ENCODE measurements at regions not wholly inside any gene's neighbourhood (a gene's known extent, or its start where the extent isn't known, plus 50 kb on each side); places are given as distances from the start of the nearest gene placed in this dataset.

DNA sequence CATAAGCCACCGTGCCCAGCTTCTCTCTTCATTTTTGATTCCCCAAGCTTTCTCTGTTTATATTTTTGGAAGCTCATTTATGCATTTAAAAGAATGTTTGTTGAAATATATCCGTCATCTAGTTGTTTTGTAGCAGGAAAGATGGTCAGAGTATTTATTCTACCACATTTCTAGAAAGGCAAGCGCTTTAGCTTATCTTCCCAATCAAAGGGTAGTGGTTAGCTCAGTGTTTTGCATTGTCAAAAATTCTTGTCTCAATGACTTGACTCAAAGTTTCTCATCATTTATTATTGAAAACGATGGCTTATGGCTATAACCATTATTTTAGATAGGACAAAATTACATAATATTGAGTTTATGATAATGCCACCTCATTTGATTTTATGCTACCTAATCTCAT, 116.1 kb upstream of the ZP4 start:
- TF ChIP-seq POLR2AphosphoS5 (IDR thresholded peaks at IDR 0.05; ENCODE audit: low read depth, low read length): no peak
- no peak for TF ChIP-seq TAF1 (IDR thresholded peaks at IDR 0.05; ENCODE audit: low read depth, low read length)
- no peak for TF ChIP-seq PAX5 (IDR thresholded peaks at IDR 0.05; ENCODE audit: insufficient read depth, low read length, severe bottlenecking)
- no peak for TF ChIP-seq POLR2A (IDR thresholded peaks at IDR 0.05; ENCODE audit: low read depth, low read length)

Measured in GM12891 (cell line).